H9 (cell line): ENCODE measurements at regions not wholly inside any gene's neighbourhood (a gene's known extent, or its start where the extent isn't known, plus 50 kb on each side); places are given as distances from the start of the nearest gene placed in this dataset.

ENCODE experiments used
- DNase-seq: peaks from one replicate; pipeline ENCODE4 v3.0.0-alpha.2; 2017
- H2AFZ ChIP-seq: one replicate; pipeline ENCODE4 v1.6.1; 2013; ENCODE audit warnings: mild to moderate bottlenecking, low read length, control low read depth, moderate library complexity
- H2AK5ac ChIP-seq: 2 replicates; pipeline ENCODE4 v1.6.1; 2013; ENCODE audit warnings: low read length, control low read depth, mixed read lengths; ENCODE audit not compliant: insufficient read length
- H2BK120ac ChIP-seq: one replicate; pipeline ENCODE4 v1.6.1; 2013; ENCODE audit warnings: low read depth, mild to moderate bottlenecking, low read length, control low read depth, inconsistent platforms; ENCODE audit not compliant: poor library complexity, severe bottlenecking
- H2BK12ac ChIP-seq: 2 replicates; pipeline ENCODE4 v1.6.1; 2013; ENCODE audit warnings: low read length, control low read depth, mixed read lengths, low read depth; ENCODE audit not compliant: insufficient read length
- H2BK15ac ChIP-seq: 2 replicates; pipeline ENCODE4 v1.6.1; 2013; ENCODE audit warnings: low read depth, low read length, control low read depth
- H2BK20ac ChIP-seq: one replicate; pipeline ENCODE4 v1.6.1; 2013; ENCODE audit warnings: low read depth, mild to moderate bottlenecking, low read length, control low read depth, inconsistent platforms; ENCODE audit not compliant: poor library complexity, severe bottlenecking
- H2BK5ac ChIP-seq: 2 replicates; pipeline ENCODE4 v1.6.1; 2013; ENCODE audit warnings: low read length, control low read depth, mixed read lengths; ENCODE audit not compliant: insufficient read length
- H3K14ac ChIP-seq: 2 replicates; pipeline ENCODE4 v1.6.1; 2013; ENCODE audit warnings: low read length, control low read depth; ENCODE audit not compliant: insufficient read depth
- H3K18ac ChIP-seq: 2 replicates; pipeline ENCODE4 v1.6.1; 2013; ENCODE audit warnings: low read depth, mild to moderate bottlenecking, mixed read lengths, low read length, control low read depth; ENCODE audit not compliant: insufficient read length
- H3K23ac ChIP-seq: 2 replicates; pipeline ENCODE4 v1.6.1; 2013; ENCODE audit warnings: low read length, control low read depth, mixed read lengths, low read depth; ENCODE audit not compliant: insufficient read length
- H3K23me2 ChIP-seq: 2 replicates; pipeline ENCODE4 v1.6.1; 2013; ENCODE audit warnings: low read depth, mild to moderate bottlenecking, mixed read lengths, low read length, control low read depth; ENCODE audit not compliant: insufficient read length, poor library complexity, severe bottlenecking
- H3K27ac ChIP-seq: 2 replicates; pipeline ENCODE4 v1.5.1; 2013; ENCODE audit warnings: low read length, control low read depth, mixed read lengths, low read depth; ENCODE audit not compliant: insufficient read length
- H3K27me3 ChIP-seq: 2 replicates; pipeline ENCODE4 v1.6.1; 2013; ENCODE audit warnings: low read length, control low read depth, inconsistent platforms; ENCODE audit not compliant: insufficient read depth
- H3K4ac ChIP-seq: 2 replicates; pipeline ENCODE4 v1.6.1; 2013; ENCODE audit warnings: low read depth, mild to moderate bottlenecking, control low read depth, inconsistent platforms, low read length, moderate library complexity
- H3K4me1 ChIP-seq: 2 replicates; pipeline ENCODE4 v1.6.1; 2013; ENCODE audit warnings: low read length, control low read depth, inconsistent platforms; ENCODE audit not compliant: insufficient read depth
- H3K4me2 ChIP-seq: 2 replicates; pipeline ENCODE4 v1.6.1; 2013; ENCODE audit warnings: low read length, control low read depth, mixed read lengths; ENCODE audit not compliant: insufficient read length, insufficient read depth
- H3K56ac ChIP-seq: 2 replicates; pipeline ENCODE4 v1.6.1; 2013; ENCODE audit warnings: low read depth, mild to moderate bottlenecking, mixed read lengths, low read length, control low read depth; ENCODE audit not compliant: insufficient read length
- H3K79me1 ChIP-seq: 2 replicates; pipeline ENCODE4 v1.6.1; 2013; ENCODE audit warnings: low read depth, mild to moderate bottlenecking, moderate library complexity, low read length, control low read depth, inconsistent platforms; ENCODE audit not compliant: insufficient read depth, poor library complexity, severe bottlenecking
- H3K79me2 ChIP-seq: 2 replicates; pipeline ENCODE4 v1.6.1; 2013; ENCODE audit warnings: low read length, control low read depth, inconsistent platforms; ENCODE audit not compliant: insufficient read depth
- H3K9ac ChIP-seq: 2 replicates; pipeline ENCODE4 v1.6.1; 2013; ENCODE audit warnings: low read length, control low read depth, mixed read lengths; ENCODE audit not compliant: insufficient read length; ENCODE audit errors: extremely low read depth
- H3K9me3 ChIP-seq: one replicate; pipeline ENCODE4 v1.6.1; 2013; ENCODE audit warnings: low read depth, low read length, inconsistent platforms; ENCODE audit not compliant: control insufficient read depth
- H3T11ph ChIP-seq: one replicate; pipeline ENCODE4 v1.6.1; 2013; ENCODE audit warnings: mild to moderate bottlenecking, low read length, control low read depth, inconsistent platforms
- H4K20me1 ChIP-seq: one replicate; pipeline ENCODE4 v1.6.1; 2013; ENCODE audit not compliant: control insufficient read depth, insufficient read length, insufficient read depth
- H4K5ac ChIP-seq: 2 replicates; pipeline ENCODE4 v1.6.1; 2013; ENCODE audit warnings: low read depth, mild to moderate bottlenecking, mixed read lengths, low read length, control low read depth; ENCODE audit not compliant: insufficient read length
- H4K8ac ChIP-seq: replicated peaks from 2 replicates; pipeline ENCODE4 v1.6.1; 2013; ENCODE audit warnings: low read length, control low read depth, mixed read lengths, low read depth; ENCODE audit not compliant: insufficient read length
- H4K91ac ChIP-seq: 2 replicates; pipeline ENCODE4 v1.6.1; 2013; ENCODE audit warnings: low read depth, mild to moderate bottlenecking, moderate library complexity, mixed read lengths, low read length, control low read depth; ENCODE audit not compliant: insufficient read length
- H3K27ac Mint-ChIP-seq, 3 experiments: 2 replicates in 2 of 3; 3 replicates in 1 of 3; pipeline ENCODE4 v1.8.0; 2020 to 2021; ENCODE audit warnings: mixed read lengths in 3 of 3, mild to moderate bottlenecking in 1 of 3, moderate library complexity in 1 of 3
- H3K27me3 Mint-ChIP-seq: 2 replicates; pipeline ENCODE4 v1.8.0; 2021; ENCODE audit warnings: low read depth, mild to moderate bottlenecking, moderate library complexity, mixed read lengths
- H3K36me3 Mint-ChIP-seq, 3 experiments: 2 replicates in 2 of 3; 3 replicates in 1 of 3; pipeline ENCODE4 v1.8.0; 2020 to 2021; ENCODE audit warnings: low read depth in 3 of 3, mixed read lengths in 3 of 3; ENCODE audit not compliant: insufficient read depth in 1 of 3
- H3K4me1 Mint-ChIP-seq, 2 experiments: 2 replicates each; pipeline ENCODE4 v1.8.0; 2020; ENCODE audit warnings: mixed read lengths in 2 of 2
- H3K4me3 Mint-ChIP-seq, 2 experiments: 2 replicates in 1 of 2; 3 replicates in 1 of 2; pipeline ENCODE4 v1.8.0; 2020 to 2021; ENCODE audit warnings: mild to moderate bottlenecking in 2 of 2, mixed read lengths in 2 of 2, moderate library complexity in 1 of 2
- H3K9me3 Mint-ChIP-seq, 2 experiments: 2 replicates in 1 of 2; 3 replicates in 1 of 2; pipeline ENCODE4 v1.8.0; 2020; ENCODE audit warnings: mild to moderate bottlenecking in 2 of 2, mixed read lengths in 2 of 2, moderate library complexity in 1 of 2
- WGBS: extraction: QIAGEN DNeasy Blood & Tissue Kit; methylation state at CpG from one replicate; pipeline ENCODE4 v1.1.7; 2013; ENCODE audit warnings: missing lambda C conversion rate, low lambda C conversion rate, mixed read lengths; ENCODE audit not compliant: insufficient read length; ENCODE audit errors: extremely low coverage; 5-methylcytosine and 5-hydroxymethylcytosine counted together
- TF ChIP-seq, protein P1 (sequence below): fragments of 200-600 bp; sonication (generic); conservative IDR thresholded peaks from 3 replicates; pipeline ENCODE4 v1.8.0; 2021; ENCODE audit warnings: antibody characterized with exemption, mild to moderate bottlenecking

DNA sequence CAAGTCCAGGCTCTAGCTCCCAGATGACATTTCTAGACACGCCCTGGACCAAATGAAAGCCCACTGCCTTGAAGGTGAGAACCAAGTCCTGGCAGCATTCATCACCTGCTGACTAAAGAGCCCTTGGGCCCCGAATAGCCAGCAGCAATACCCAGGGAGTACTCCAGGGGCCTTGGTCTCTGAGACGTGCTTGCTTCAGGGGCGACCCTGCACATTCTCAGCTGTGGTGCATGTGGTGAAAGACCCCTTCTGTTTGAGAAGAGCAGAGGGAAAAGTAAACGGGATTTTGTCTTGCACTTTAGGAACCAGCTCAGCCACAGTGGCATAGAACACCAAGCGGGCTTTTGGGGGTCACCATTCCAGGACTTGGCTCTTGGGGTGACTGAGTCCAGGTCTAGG is 260.5 kb upstream of the MYT1L start:
- no peak for DNase-seq
- Mint-ChIP-seq H3K4me1 (peaks cover 6 to 8% of the 10 kb centered on the region in 2 experiments; a peak in 3 of 4 replicates), H3K36me3 (peaks cover 0 to 4% (median 2%) of the 10 kb centered on the region in 3 experiments; a peak in 4 of 7 replicates), H3K27me3 (no peaks in the 10 kb centered on the region), H3K4me3 (no peak overlapping the region), H3K9me3 (peaks cover 9 to 11% of the 10 kb centered on the region in 2 experiments), H3K27ac (no peak overlapping the region)
- TF ChIP-seq, protein P1, sequence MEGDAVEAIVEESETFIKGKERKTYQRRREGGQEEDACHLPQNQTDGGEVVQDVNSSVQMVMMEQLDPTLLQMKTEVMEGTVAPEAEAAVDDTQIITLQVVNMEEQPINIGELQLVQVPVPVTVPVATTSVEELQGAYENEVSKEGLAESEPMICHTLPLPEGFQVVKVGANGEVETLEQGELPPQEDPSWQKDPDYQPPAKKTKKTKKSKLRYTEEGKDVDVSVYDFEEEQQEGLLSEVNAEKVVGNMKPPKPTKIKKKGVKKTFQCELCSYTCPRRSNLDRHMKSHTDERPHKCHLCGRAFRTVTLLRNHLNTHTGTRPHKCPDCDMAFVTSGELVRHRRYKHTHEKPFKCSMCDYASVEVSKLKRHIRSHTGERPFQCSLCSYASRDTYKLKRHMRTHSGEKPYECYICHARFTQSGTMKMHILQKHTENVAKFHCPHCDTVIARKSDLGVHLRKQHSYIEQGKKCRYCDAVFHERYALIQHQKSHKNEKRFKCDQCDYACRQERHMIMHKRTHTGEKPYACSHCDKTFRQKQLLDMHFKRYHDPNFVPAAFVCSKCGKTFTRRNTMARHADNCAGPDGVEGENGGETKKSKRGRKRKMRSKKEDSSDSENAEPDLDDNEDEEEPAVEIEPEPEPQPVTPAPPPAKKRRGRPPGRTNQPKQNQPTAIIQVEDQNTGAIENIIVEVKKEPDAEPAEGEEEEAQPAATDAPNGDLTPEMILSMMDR, result no peak
- H3K4me1 ChIP-seq, result no peaks in the 10 kb centered on the region
- no peak overlapping the region for H2BK12ac ChIP-seq
- H2BK15ac ChIP-seq, result no peak overlapping the region
- no peak overlapping the region for H3K4ac ChIP-seq
- no peaks in the 10 kb centered on the region for H4K20me1 ChIP-seq
- H4K8ac ChIP-seq, result no peak overlapping the region
- no peak overlapping the region for H3K9ac ChIP-seq
- no peak overlapping the region for H3K18ac ChIP-seq
- H4K5ac ChIP-seq, result no peak overlapping the region
- H3K9me3 ChIP-seq, result no peaks in the 10 kb centered on the region
- no peak overlapping the region for H3K27ac ChIP-seq
- no peak overlapping the region for H2AK5ac ChIP-seq
- no peak overlapping the region for H2BK20ac ChIP-seq
- no peak overlapping the region for H3K56ac ChIP-seq
- H3K23ac ChIP-seq, result no peak overlapping the region
- no peak overlapping the region for H4K91ac ChIP-seq
- no peaks in the 10 kb centered on the region for H3K27me3 ChIP-seq
- no peaks in the 10 kb centered on the region for H3K23me2 ChIP-seq
- no peak overlapping the region for H2AFZ ChIP-seq
- H3K79me1 ChIP-seq, result no peaks in the 10 kb centered on the region
- no peak overlapping the region for H3K4me2 ChIP-seq
- no peak overlapping the region for H3T11ph ChIP-seq
- H2BK120ac ChIP-seq, result no peak overlapping the region
- no peaks in the 10 kb centered on the region for H3K79me2 ChIP-seq
- no CpG with 5 or more reads among the region's 6 CpGs for WGBS
- no peak overlapping the region for H2BK5ac ChIP-seq
- H3K14ac ChIP-seq, result no peak overlapping the region
